Choroid plexus epithelial cell (primary cell): ENCODE measurements at regions not wholly inside any gene's neighbourhood (a gene's known extent, or its start where the extent isn't known, plus 50 kb on each side); places are given as distances from the start of the nearest gene placed in this dataset.

Experiments used
- DNase-seq: peaks from one replicate; pipeline ENCODE4 v3.0.0-alpha.2; 2010; ENCODE audit warnings: low read depth
- H3K4me3 ChIP-seq: 2 replicates; pipeline ENCODE4 v1.5.1; 2011; ENCODE audit warnings: low read depth, mild to moderate bottlenecking, control low read depth, low read length, moderate library complexity
- CTCF ChIP-seq: conservative IDR thresholded peaks from 2 replicates; pipeline ENCODE4 v1.5.1; 2011; ENCODE audit warnings: low read depth, mild to moderate bottlenecking, control low read depth, inconsistent platforms, low read length, moderate library complexity

- no peak overlapping the region for H3K4me3 ChIP-seq
- TF ChIP-seq CTCF = no peak
- DNase-seq = peak; percentile 17
These were observed 719.8 kb downstream of the INHBA start for GRCh38 chr7:40983111-40983510.

GRCh38 chr7:40979296-40979695 lies 723.6 kb downstream of the INHBA start:
- TF ChIP-seq CTCF = no peak
- DNase-seq = peak; percentile 43

GRCh38 chr7:40978047-40978446 lies 724.8 kb downstream of the INHBA start:
- no peak overlapping the region for H3K4me3 ChIP-seq
- no peak for DNase-seq
- no peak for TF ChIP-seq CTCF

More at GRCh38 chr7:40979296-40979695, 723.6 kb downstream of the INHBA start:
- no peak overlapping the region for H3K4me3 ChIP-seq

GRCh38 chr7:40977533-40977932 lies 725.4 kb downstream of the INHBA start:
- DNase-seq = no peak
- TF ChIP-seq CTCF = no peak
- H3K4me3 ChIP-seq = no peak overlapping the region

GRCh38 chr7:40972426-40972825 lies 730.5 kb downstream of the INHBA start:
- H3K4me3 ChIP-seq = no peak overlapping the region
- no peak for TF ChIP-seq CTCF
- no peak for DNase-seq

GRCh38 chr7:40969641-40970040 lies 733.2 kb downstream of the INHBA start:
- no peak overlapping the region for H3K4me3 ChIP-seq
- no peak for TF ChIP-seq CTCF
- DNase-seq = no peak

- no peak for DNase-seq
These were observed 736.2 kb downstream of the INHBA start for GRCh38 chr7:40966693-40967092.

More at GRCh38 chr7:40966693-40967092, 736.2 kb downstream of the INHBA start:
- no peak overlapping the region for H3K4me3 ChIP-seq
- no peak for TF ChIP-seq CTCF
